K562 (cell line): ENCODE measurements at regions not wholly inside any gene's neighbourhood (a gene's known extent, or its start where the extent isn't known, plus 50 kb on each side); places are given as distances from the start of the nearest gene placed in this dataset.

Source experiments
- MAFK ChIP-seq: IDR thresholded peaks from 2 replicates; pipeline ENCODE4 v1.6.1; 2011; ENCODE audit warnings: low read length, improper control_type of control experiment
- ZNF384 ChIP-seq: IDR thresholded peaks from 2 replicates; pipeline ENCODE4 v1.6.1; 2012; ENCODE audit warnings: low read depth, low read length, improper control_type of control experiment
- TF ChIP-seq, protein P1 (sequence below): fragments of 450-650 bp; IDR thresholded peaks from 2 replicates; pipeline ENCODE4 v1.6.1; 2016; ENCODE audit warnings: mild to moderate bottlenecking, moderate library complexity

DNA sequence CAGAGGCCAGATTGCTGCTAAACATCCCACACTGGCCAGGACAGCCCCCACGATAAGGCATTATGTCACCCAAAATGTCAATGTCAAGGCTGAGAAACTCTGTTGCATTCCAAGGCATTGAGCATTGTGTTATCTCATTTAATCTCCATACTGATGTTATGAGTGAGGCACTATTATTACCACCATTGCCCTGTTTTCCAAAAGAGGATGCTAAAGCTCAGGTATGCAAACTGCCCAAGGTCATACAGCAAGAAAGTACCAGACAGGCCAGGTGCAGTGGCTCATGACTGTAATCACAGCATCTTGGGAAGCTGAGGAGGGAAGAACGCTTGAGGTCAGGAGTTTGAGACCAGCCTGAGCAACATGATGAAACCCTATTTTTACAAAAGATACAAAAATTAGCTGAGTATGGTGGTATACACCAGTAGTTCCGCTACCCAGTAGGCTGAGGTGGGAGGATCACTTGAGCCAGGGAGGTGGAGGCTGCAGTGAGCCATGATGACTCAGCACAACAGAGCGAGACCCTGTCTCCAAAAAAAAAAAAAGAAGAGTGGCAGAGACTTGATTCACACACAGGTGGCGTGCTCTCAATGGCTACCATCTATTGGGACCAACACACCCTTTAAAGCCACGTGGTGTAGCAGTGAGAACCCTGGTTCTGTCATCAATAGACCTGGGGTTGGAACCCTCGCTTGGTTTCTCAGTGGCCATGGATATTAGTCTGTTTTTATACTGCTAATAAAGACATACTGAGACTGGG, 58.8 kb upstream of the GRIN2A start (continued):
- TF ChIP-seq, protein P1, sequence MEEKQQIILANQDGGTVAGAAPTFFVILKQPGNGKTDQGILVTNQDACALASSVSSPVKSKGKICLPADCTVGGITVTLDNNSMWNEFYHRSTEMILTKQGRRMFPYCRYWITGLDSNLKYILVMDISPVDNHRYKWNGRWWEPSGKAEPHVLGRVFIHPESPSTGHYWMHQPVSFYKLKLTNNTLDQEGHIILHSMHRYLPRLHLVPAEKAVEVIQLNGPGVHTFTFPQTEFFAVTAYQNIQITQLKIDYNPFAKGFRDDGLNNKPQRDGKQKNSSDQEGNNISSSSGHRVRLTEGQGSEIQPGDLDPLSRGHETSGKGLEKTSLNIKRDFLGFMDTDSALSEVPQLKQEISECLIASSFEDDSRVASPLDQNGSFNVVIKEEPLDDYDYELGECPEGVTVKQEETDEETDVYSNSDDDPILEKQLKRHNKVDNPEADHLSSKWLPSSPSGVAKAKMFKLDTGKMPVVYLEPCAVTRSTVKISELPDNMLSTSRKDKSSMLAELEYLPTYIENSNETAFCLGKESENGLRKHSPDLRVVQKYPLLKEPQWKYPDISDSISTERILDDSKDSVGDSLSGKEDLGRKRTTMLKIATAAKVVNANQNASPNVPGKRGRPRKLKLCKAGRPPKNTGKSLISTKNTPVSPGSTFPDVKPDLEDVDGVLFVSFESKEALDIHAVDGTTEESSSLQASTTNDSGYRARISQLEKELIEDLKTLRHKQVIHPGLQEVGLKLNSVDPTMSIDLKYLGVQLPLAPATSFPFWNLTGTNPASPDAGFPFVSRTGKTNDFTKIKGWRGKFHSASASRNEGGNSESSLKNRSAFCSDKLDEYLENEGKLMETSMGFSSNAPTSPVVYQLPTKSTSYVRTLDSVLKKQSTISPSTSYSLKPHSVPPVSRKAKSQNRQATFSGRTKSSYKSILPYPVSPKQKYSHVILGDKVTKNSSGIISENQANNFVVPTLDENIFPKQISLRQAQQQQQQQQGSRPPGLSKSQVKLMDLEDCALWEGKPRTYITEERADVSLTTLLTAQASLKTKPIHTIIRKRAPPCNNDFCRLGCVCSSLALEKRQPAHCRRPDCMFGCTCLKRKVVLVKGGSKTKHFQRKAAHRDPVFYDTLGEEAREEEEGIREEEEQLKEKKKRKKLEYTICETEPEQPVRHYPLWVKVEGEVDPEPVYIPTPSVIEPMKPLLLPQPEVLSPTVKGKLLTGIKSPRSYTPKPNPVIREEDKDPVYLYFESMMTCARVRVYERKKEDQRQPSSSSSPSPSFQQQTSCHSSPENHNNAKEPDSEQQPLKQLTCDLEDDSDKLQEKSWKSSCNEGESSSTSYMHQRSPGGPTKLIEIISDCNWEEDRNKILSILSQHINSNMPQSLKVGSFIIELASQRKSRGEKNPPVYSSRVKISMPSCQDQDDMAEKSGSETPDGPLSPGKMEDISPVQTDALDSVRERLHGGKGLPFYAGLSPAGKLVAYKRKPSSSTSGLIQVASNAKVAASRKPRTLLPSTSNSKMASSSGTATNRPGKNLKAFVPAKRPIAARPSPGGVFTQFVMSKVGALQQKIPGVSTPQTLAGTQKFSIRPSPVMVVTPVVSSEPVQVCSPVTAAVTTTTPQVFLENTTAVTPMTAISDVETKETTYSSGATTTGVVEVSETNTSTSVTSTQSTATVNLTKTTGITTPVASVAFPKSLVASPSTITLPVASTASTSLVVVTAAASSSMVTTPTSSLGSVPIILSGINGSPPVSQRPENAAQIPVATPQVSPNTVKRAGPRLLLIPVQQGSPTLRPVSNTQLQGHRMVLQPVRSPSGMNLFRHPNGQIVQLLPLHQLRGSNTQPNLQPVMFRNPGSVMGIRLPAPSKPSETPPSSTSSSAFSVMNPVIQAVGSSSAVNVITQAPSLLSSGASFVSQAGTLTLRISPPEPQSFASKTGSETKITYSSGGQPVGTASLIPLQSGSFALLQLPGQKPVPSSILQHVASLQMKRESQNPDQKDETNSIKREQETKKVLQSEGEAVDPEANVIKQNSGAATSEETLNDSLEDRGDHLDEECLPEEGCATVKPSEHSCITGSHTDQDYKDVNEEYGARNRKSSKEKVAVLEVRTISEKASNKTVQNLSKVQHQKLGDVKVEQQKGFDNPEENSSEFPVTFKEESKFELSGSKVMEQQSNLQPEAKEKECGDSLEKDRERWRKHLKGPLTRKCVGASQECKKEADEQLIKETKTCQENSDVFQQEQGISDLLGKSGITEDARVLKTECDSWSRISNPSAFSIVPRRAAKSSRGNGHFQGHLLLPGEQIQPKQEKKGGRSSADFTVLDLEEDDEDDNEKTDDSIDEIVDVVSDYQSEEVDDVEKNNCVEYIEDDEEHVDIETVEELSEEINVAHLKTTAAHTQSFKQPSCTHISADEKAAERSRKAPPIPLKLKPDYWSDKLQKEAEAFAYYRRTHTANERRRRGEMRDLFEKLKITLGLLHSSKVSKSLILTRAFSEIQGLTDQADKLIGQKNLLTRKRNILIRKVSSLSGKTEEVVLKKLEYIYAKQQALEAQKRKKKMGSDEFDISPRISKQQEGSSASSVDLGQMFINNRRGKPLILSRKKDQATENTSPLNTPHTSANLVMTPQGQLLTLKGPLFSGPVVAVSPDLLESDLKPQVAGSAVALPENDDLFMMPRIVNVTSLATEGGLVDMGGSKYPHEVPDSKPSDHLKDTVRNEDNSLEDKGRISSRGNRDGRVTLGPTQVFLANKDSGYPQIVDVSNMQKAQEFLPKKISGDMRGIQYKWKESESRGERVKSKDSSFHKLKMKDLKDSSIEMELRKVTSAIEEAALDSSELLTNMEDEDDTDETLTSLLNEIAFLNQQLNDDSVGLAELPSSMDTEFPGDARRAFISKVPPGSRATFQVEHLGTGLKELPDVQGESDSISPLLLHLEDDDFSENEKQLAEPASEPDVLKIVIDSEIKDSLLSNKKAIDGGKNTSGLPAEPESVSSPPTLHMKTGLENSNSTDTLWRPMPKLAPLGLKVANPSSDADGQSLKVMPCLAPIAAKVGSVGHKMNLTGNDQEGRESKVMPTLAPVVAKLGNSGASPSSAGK = peak; percentile 34; the same call in 1 of the 2 replicates
- TF ChIP-seq ZNF384 (peak; percentile 88), MAFK (peak; percentile 85)
